K562 (cell line): ENCODE measurements at regions not wholly inside any gene's neighbourhood (a gene's known extent, or its start where the extent isn't known, plus 50 kb on each side); places are given as distances from the start of the nearest gene placed in this dataset.

Experiments
- ATAC-seq: fragments of 200-7000 bp; cut with Tn5 transposase; 3 replicates; pipeline ENCODE4 v1.9.1; 2020; ENCODE audit warnings: moderate library complexity
- BruUV-seq: library from RNA; stranded (reverse); fragments of 400-500 nt; replicated peaks from 2 replicates; lab custom pipeline; 2021; lab: Mats Ljungman, UMichigan
- CTCF ChIA-PET: fragments of 300-600 bp; formaldehyde crosslinking; extraction: SDS; loops from one replicate; lab custom pipeline; 2021; ENCODE audit warnings: low intra/inter-chr PET ratio; lab: Yijun Ruan, JAX
- POLR2A ChIA-PET: fragments of 300-600, 350-650 bp; sonication (Branson Sonifier 250); formaldehyde crosslinking; extraction: SDS; loops from one replicate; lab custom pipeline; 2021; ENCODE audit warnings: antibody characterized with exemption, inconsistent platforms; lab: Yijun Ruan, JAX
- DNase-seq, 4 experiments: peaks; one replicate each; pipeline versions ENCODE4 v3.0.0 to v3.0.0-alpha.2; 2011 to 2018; ENCODE audit warnings: low spot score in 3 of 4, mixed read lengths in 3 of 4; ENCODE audit errors: extremely low read depth in 1 of 4
- FAIRE-seq: peaks from 2 replicates; lab custom pipeline; 2011; peaks lifted over from hg19 to GRCh38; lab: Jason Lieb, UNC
- H2AFZ ChIP-seq: 2 replicates; pipeline ENCODE4 v1.6.0; 2011; ENCODE audit warnings: low read depth, low read length, control low read depth, inconsistent platforms
- H3K27ac ChIP-seq: fragments of 200-600 bp; 3 replicates; pipeline ENCODE4 v1.8.0; 2011; ENCODE audit warnings: low read depth, mild to moderate bottlenecking, control low read depth, inconsistent platforms, low read length, moderate library complexity, mixed read lengths; ENCODE audit errors: extremely low read depth
- H3K27me3 ChIP-seq, 2 experiments: fragments of 300-600 bp in 1 of 2; 2 replicates in 1 of 2; 3 replicates in 1 of 2; pipeline versions ENCODE4 v1.6.0 to v1.8.0; 2011; ENCODE audit warnings: inconsistent platforms in 2 of 2, low read length in 2 of 2, mild to moderate bottlenecking in 1 of 2, mixed read lengths in 1 of 2, moderate library complexity in 1 of 2; ENCODE audit not compliant: control insufficient read depth in 2 of 2, insufficient read depth in 2 of 2
- H3K36me3 ChIP-seq: fragments of 300-600 bp; 3 replicates; pipeline ENCODE4 v1.8.0; 2011; ENCODE audit warnings: mild to moderate bottlenecking, low read length, inconsistent platforms; ENCODE audit not compliant: control insufficient read depth, insufficient read depth
- H3K4me1 ChIP-seq, 2 experiments: fragments of 200-600 bp in 1 of 2; replicated peaks in 1 of 2; 2 replicates in 1 of 2; 3 replicates in 1 of 2; pipeline versions ENCODE4 v1.5.1 to v1.8.0; 2011; ENCODE audit warnings: inconsistent platforms in 2 of 2, low read length in 2 of 2, mild to moderate bottlenecking in 1 of 2, mixed read lengths in 1 of 2, moderate library complexity in 1 of 2; ENCODE audit not compliant: control insufficient read depth in 2 of 2, insufficient read depth in 2 of 2
- H3K4me2 ChIP-seq: 2 replicates; pipeline ENCODE4 v1.6.1; 2011; ENCODE audit warnings: low read length, control low read depth, inconsistent platforms, mixed read lengths; ENCODE audit not compliant: insufficient read depth
- H3K4me3 ChIP-seq: fragments of 200-600 bp; sonication (generic), shearing (Covaris generic); 2 replicates; pipeline ENCODE4 v1.5.1; 2016; ENCODE audit warnings: control low read depth, inconsistent platforms
- H3K79me2 ChIP-seq: fragments of 200-600 bp; 3 replicates; pipeline ENCODE4 v1.8.0; 2011; ENCODE audit warnings: low read length, inconsistent platforms; ENCODE audit not compliant: control insufficient read depth, insufficient read depth
- H3K9ac ChIP-seq, 2 experiments: 2 replicates each; pipeline versions ENCODE4 v1.6.0 to v1.6.1; 2011; ENCODE audit warnings: low read depth in 2 of 2, low read length in 2 of 2, control low read depth in 1 of 2, inconsistent platforms in 1 of 2, mild to moderate bottlenecking in 1 of 2, mixed read lengths in 1 of 2; ENCODE audit not compliant: insufficient read depth in 1 of 2
- H3K9me1 ChIP-seq: one replicate; pipeline ENCODE4 v1.6.0; 2011; ENCODE audit warnings: inconsistent platforms, mild to moderate bottlenecking, low read length, moderate library complexity; ENCODE audit not compliant: control insufficient read depth, insufficient read depth
- H3K9me3 ChIP-seq: replicated peaks from 2 replicates; pipeline ENCODE4 v1.5.1; 2011; ENCODE audit warnings: low read depth, low read length, inconsistent platforms; ENCODE audit not compliant: control insufficient read depth, insufficient read depth
- H4K20me1 ChIP-seq: replicated peaks from 2 replicates; pipeline ENCODE4 v1.6.1; 2011; ENCODE audit warnings: low read length, inconsistent platforms, mixed read lengths; ENCODE audit not compliant: control insufficient read depth, insufficient read depth
- BDP1 ChIP-seq: IDR thresholded peaks from 3 replicates; pipeline ENCODE4 v1.6.1; 2011; ENCODE audit not compliant: insufficient read length, insufficient read depth
- EZH2 ChIP-seq: IDR thresholded peaks from 2 replicates; pipeline ENCODE4 v1.6.1; 2012; ENCODE audit warnings: low read depth, mild to moderate bottlenecking, inconsistent platforms, low read length, borderline replicate concordance
- FOXJ2 ChIP-seq: fragments of 200-800 bp; sonication (Bioruptor generic); IDR thresholded peaks from 2 replicates; pipeline ENCODE4 v1.6.1; 2016; ENCODE audit warnings: missing genetic modification characterization, missing compliant biosample characterization
- NFE2L1 ChIP-seq: fragments of 450-650 bp; IDR thresholded peaks from 2 replicates; pipeline ENCODE4 v1.6.1; 2016; ENCODE audit warnings: missing genetic modification characterization, low read depth, mild to moderate bottlenecking, missing compliant biosample characterization, moderate library complexity, borderline replicate concordance
- STAT5B ChIP-seq: fragments of 250-450 bp; sonication (Bioruptor Pico); IDR thresholded peaks from 2 replicates; pipeline ENCODE4 v1.8.0; 2021; ENCODE audit warnings: mild to moderate bottlenecking, inconsistent platforms
- TAF1 ChIP-seq: IDR thresholded peaks from 2 replicates; pipeline ENCODE4 v1.6.1; 2011; ENCODE audit warnings: mild to moderate bottlenecking, low read length, moderate library complexity; ENCODE audit not compliant: insufficient read depth, control insufficient read depth, severe bottlenecking; ENCODE audit errors: extremely low read depth
- ZNF354B ChIP-seq: fragments of 250-450 bp; sonication (Bioruptor Pico); IDR thresholded peaks from 2 replicates; pipeline ENCODE4 v1.4.0; 2020
- ZNF778 ChIP-seq: fragments of 450-650 bp; formaldehyde crosslinking; IDR thresholded peaks from 2 replicates; pipeline ENCODE4 v1.4.0; 2020; ENCODE audit warnings: mild to moderate bottlenecking, moderate library complexity
- WGBS: fragments of 100-300 bp; shearing (Covaris generic); methylation state at CpG from one replicate; pipeline ENCODE4 v1.1.6; 2016; ENCODE audit warnings: low coverage, mixed read lengths; ENCODE audit not compliant: insufficient coverage; ENCODE audit errors: missing lambda C conversion rate; 5-methylcytosine and 5-hydroxymethylcytosine counted together
- in situ Hi-C: fragments of 300-500 bp; cut with MboI; formaldehyde crosslinking; loops from 4 replicates; pipeline ENCODE4 v1.15.0; 2018; ENCODE audit warnings: inconsistent platforms, mixed read lengths
- intact Hi-C: fragments of 100-400 bp; cut with micrococcal nuclease; formaldehyde crosslinking; loops from 2 replicates; pipeline ENCODE4 v1.14.2; 2022
- TF ChIP-seq, protein P1 (sequence below), 2 experiments: IDR thresholded peaks; 2 replicates each; pipeline ENCODE4 v1.6.1; 2012; ENCODE audit warnings: improper control_type of control experiment in 2 of 2, low read depth in 2 of 2, low read length in 2 of 2, borderline replicate concordance in 1 of 2
- TF ChIP-seq, protein P2 (sequence below): fragments of 250-450 bp; sonication (Bioruptor Pico); IDR thresholded peaks from 2 replicates; pipeline ENCODE4 v1.4.0; 2020
- TF ChIP-seq, protein P3 (sequence below): sonication (generic); formaldehyde crosslinking; IDR thresholded peaks from 2 replicates; pipeline ENCODE4 v1.4.0; 2020; ENCODE audit warnings: mild to moderate bottlenecking, missing genetic modification reagents

DNA sequence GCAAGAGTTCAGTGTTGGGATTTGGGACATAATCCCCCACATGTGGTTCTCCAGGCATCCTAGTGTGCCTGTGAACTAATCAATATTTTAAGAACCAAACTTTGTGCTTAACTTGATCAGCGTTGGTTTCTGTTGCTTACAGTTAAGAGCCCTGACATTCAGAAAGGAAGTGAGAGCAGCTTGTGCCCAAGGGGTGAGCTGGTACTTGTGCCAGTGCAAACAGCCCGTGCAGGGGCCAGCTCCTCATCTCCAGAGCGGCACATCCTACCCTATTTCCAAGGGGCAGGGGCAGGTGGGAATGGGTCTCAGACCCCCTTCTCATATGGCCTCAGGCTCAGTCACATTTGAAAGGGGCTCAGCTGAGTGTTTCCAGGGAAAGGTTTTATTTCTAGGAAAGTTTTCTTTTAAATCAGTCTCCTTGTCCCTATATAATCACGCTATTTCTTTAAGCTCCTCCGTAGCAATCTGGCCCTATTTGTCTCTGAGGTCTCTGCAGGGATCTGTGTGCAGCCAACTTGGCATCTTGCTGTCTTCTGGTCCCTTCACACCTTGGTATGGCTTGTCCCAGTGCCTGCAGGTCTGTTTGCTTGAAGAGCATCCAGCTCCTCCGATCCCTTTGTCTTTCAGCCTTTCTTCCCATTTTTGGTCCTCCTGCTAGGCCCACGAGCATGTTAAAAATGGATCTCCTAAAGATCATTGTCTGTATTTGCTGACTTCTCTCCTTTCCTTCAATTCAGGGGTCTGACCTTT is 358.9 kb downstream of the HRH4 start:
- intact Hi-C loops, result no loop called here
- POLR2A ChIA-PET, result interaction anchor here (0.6 kb wide), 1 partner anchor 130 kb away, joined by 3 read pairs; no protein-coding TSS in a partner anchor
- TF ChIP-seq, protein P1, sequence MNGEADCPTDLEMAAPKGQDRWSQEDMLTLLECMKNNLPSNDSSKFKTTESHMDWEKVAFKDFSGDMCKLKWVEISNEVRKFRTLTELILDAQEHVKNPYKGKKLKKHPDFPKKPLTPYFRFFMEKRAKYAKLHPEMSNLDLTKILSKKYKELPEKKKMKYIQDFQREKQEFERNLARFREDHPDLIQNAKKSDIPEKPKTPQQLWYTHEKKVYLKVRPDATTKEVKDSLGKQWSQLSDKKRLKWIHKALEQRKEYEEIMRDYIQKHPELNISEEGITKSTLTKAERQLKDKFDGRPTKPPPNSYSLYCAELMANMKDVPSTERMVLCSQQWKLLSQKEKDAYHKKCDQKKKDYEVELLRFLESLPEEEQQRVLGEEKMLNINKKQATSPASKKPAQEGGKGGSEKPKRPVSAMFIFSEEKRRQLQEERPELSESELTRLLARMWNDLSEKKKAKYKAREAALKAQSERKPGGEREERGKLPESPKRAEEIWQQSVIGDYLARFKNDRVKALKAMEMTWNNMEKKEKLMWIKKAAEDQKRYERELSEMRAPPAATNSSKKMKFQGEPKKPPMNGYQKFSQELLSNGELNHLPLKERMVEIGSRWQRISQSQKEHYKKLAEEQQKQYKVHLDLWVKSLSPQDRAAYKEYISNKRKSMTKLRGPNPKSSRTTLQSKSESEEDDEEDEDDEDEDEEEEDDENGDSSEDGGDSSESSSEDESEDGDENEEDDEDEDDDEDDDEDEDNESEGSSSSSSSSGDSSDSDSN (IDR thresholded peaks at IDR 0.05; ENCODE audit: borderline replicate concordance in 1 of 2, low read depth in 2 of 2, low read length in 2 of 2), result no peak
- TF ChIP-seq STAT5B (CRISPR knock-in tag) (no peak), TAF1 (no peak), EZH2 (no peak), FOXJ2 (tag) (no peak), ZNF778 (CRISPR knock-in tag) (no peak), NFE2L1 (no peak), BDP1 (no peak), ZNF354B (CRISPR knock-in tag) (no peak)
- TF ChIP-seq, protein P2, sequence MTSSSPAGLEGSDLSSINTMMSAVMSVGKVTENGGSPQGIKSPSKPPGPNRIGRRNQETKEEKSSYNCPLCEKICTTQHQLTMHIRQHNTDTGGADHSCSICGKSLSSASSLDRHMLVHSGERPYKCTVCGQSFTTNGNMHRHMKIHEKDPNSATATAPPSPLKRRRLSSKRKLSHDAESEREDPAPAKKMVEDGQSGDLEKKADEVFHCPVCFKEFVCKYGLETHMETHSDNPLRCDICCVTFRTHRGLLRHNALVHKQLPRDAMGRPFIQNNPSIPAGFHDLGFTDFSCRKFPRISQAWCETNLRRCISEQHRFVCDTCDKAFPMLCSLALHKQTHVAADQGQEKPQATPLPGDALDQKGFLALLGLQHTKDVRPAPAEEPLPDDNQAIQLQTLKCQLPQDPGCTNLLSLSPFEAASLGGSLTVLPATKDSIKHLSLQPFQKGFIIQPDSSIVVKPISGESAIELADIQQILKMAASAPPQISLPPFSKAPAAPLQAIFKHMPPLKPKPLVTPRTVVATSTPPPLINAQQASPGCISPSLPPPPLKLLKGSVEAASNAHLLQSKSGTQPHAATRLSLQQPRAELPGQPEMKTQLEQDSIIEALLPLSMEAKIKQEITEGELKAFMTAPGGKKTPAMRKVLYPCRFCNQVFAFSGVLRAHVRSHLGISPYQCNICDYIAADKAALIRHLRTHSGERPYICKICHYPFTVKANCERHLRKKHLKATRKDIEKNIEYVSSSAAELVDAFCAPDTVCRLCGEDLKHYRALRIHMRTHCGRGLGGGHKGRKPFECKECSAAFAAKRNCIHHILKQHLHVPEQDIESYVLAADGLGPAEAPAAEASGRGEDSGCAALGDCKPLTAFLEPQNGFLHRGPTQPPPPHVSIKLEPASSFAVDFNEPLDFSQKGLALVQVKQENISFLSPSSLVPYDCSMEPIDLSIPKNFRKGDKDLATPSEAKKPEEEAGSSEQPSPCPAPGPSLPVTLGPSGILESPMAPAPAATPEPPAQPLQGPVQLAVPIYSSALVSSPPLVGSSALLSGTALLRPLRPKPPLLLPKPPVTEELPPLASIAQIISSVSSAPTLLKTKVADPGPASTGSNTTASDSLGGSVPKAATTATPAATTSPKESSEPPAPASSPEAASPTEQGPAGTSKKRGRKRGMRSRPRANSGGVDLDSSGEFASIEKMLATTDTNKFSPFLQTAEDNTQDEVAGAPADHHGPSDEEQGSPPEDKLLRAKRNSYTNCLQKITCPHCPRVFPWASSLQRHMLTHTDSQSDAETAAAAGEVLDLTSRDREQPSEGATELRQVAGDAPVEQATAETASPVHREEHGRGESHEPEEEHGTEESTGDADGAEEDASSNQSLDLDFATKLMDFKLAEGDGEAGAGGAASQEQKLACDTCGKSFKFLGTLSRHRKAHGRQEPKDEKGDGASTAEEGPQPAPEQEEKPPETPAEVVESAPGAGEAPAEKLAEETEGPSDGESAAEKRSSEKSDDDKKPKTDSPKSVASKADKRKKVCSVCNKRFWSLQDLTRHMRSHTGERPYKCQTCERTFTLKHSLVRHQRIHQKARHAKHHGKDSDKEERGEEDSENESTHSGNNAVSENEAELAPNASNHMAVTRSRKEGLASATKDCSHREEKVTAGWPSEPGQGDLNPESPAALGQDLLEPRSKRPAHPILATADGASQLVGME (CRISPR knock-in tag), result no peak
- TF ChIP-seq, protein P3, sequence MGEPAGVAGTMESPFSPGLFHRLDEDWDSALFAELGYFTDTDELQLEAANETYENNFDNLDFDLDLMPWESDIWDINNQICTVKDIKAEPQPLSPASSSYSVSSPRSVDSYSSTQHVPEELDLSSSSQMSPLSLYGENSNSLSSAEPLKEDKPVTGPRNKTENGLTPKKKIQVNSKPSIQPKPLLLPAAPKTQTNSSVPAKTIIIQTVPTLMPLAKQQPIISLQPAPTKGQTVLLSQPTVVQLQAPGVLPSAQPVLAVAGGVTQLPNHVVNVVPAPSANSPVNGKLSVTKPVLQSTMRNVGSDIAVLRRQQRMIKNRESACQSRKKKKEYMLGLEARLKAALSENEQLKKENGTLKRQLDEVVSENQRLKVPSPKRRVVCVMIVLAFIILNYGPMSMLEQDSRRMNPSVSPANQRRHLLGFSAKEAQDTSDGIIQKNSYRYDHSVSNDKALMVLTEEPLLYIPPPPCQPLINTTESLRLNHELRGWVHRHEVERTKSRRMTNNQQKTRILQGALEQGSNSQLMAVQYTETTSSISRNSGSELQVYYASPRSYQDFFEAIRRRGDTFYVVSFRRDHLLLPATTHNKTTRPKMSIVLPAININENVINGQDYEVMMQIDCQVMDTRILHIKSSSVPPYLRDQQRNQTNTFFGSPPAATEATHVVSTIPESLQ, result no peak

More for the DNA sequence above, 358.9 kb downstream of the HRH4 start:
- Histone ChIP-seq H3K9ac (no peak overlapping the region), H2AFZ (no peak overlapping the region), H3K27ac (no peak overlapping the region), H3K36me3 (no peaks in the 10 kb centered on the region), H3K79me2 (no peaks in the 10 kb centered on the region), H3K4me3 (no peak overlapping the region), H3K4me1 (no peaks in the 10 kb centered on the region), H3K9me1 (no peaks in the 10 kb centered on the region), H3K4me2 (no peak overlapping the region), H3K9me3 (no peaks in the 10 kb centered on the region), H3K27me3 (no peaks in the 10 kb centered on the region; a peak in 1 of 5 replicates), H4K20me1 (no peaks in the 10 kb centered on the region)
- ATAC-seq (no peak), DNase-seq (no peak), FAIRE-seq (no peak)
- WGBS, result 0% methylated on average over 7 of the region's 7 CpGs
- CTCF ChIA-PET, result no interaction called here
- in situ Hi-C loops, result no loop called here
- no TSS peak for BruUV-seq
